22Rv1 (cell line): ENCODE measurements at regions not wholly inside any gene's neighbourhood (a gene's known extent, or its start where the extent isn't known, plus 50 kb on each side); places are given as distances from the start of the nearest gene placed in this dataset.

Source experiments
- ZFX ChIP-seq: fragments of 450-650 bp; IDR thresholded peaks from 2 replicates; pipeline ENCODE4 v1.6.1; 2017; ENCODE audit warnings: antibody characterized with exemption, borderline replicate concordance
- TF ChIP-seq, protein P1 (sequence below): fragments of 450-650 bp; IDR thresholded peaks from 2 replicates; pipeline ENCODE4 v1.5.1; 2017; ENCODE audit warnings: mild to moderate bottlenecking

DNA sequence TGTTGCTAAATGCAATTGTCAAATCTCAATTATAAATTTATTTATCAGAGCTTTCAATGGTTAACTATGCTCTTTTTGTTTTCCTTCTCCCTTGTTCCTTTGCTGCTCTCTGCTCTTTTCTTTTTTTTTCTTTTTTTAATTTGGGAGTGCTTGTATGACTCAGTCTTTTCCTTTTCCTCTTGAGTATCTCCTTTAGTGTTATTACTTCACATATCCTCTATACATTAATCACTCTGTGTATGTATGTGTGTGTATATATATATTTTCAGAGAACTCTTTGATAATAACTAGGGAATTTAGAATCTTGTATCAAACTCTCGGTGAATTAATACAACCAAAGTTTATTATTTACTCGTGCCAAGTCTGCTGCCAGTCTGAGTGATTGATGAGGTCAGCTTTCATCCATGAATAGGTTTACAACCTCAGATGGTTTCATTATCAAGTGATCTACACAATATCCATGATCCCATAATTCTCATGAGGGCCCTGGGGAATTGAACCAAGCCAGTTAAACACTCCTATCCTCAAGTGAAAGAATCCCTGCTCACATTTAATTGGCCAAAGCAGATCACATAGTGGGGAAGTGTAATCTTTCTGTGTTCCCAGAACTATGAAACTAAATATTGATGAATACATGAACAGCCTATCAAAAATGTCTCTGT, 743.4 kb upstream of the CNTN5 start:
- TF ChIP-seq, protein P1, sequence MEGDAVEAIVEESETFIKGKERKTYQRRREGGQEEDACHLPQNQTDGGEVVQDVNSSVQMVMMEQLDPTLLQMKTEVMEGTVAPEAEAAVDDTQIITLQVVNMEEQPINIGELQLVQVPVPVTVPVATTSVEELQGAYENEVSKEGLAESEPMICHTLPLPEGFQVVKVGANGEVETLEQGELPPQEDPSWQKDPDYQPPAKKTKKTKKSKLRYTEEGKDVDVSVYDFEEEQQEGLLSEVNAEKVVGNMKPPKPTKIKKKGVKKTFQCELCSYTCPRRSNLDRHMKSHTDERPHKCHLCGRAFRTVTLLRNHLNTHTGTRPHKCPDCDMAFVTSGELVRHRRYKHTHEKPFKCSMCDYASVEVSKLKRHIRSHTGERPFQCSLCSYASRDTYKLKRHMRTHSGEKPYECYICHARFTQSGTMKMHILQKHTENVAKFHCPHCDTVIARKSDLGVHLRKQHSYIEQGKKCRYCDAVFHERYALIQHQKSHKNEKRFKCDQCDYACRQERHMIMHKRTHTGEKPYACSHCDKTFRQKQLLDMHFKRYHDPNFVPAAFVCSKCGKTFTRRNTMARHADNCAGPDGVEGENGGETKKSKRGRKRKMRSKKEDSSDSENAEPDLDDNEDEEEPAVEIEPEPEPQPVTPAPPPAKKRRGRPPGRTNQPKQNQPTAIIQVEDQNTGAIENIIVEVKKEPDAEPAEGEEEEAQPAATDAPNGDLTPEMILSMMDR: no peak
- TF ChIP-seq ZFX: no peak
